Fibroblast of lung (primary cell): ENCODE measurements at regions not wholly inside any gene's neighbourhood (a gene's known extent, or its start where the extent isn't known, plus 50 kb on each side); places are given as distances from the start of the nearest gene placed in this dataset.

Experiments used
- DNase-seq, 2 donors: peaks; one replicate each; pipeline versions ENCODE4 v3.0.0 to v3.0.0-alpha.2; 2010; ENCODE audit warnings: low read depth in 2 of 2
- H2AFZ ChIP-seq: 2 replicates; pipeline ENCODE4 v1.5.1; 2012; ENCODE audit warnings: low read length, control low read depth, inconsistent platforms
- H3K27ac ChIP-seq: 2 replicates; pipeline ENCODE4 v1.5.1; 2011; ENCODE audit warnings: low read length, control low read depth; ENCODE audit not compliant: insufficient read depth
- H3K27me3 ChIP-seq: 2 replicates; pipeline ENCODE4 v1.5.1; 2011; ENCODE audit warnings: mild to moderate bottlenecking, low read length; ENCODE audit not compliant: control insufficient read depth, insufficient read depth
- H3K36me3 ChIP-seq: 2 replicates; pipeline ENCODE4 v1.5.1; 2011; ENCODE audit warnings: low read length; ENCODE audit not compliant: control insufficient read depth, insufficient read depth
- H3K4me1 ChIP-seq: 2 replicates; pipeline ENCODE4 v1.5.1; 2011; ENCODE audit warnings: low read length; ENCODE audit not compliant: control insufficient read depth, insufficient read depth; ENCODE audit errors: extremely low read depth
- H3K4me2 ChIP-seq: 2 replicates; pipeline ENCODE4 v1.5.1; 2011; ENCODE audit warnings: low read length, control low read depth; ENCODE audit not compliant: insufficient read depth; ENCODE audit errors: extremely low read depth
- H3K4me3 ChIP-seq, 4 experiments: fragments of 200-600 bp in 1 of 4; sonication (generic) in 1 of 4; replicated peaks in 1 of 4; 2 replicates each; pipeline ENCODE4 v1.5.1; 2011 to 2016; ENCODE audit warnings: low read length in 4 of 4, low read depth in 3 of 4, mild to moderate bottlenecking in 3 of 4, control low read depth in 2 of 4, inconsistent platforms in 1 of 4, mixed read lengths in 1 of 4; ENCODE audit not compliant: insufficient read depth in 1 of 4; ENCODE audit errors: control extremely low read depth in 1 of 4
- H3K79me2 ChIP-seq: 2 replicates; pipeline ENCODE4 v1.5.1; 2012; ENCODE audit warnings: mild to moderate bottlenecking, low read length, inconsistent platforms; ENCODE audit not compliant: control insufficient read depth, insufficient read depth
- H3K9ac ChIP-seq: 2 replicates; pipeline ENCODE4 v1.5.1; 2011; ENCODE audit warnings: mild to moderate bottlenecking, low read length, control low read depth; ENCODE audit not compliant: insufficient read depth
- H3K9me3 ChIP-seq: 2 replicates; pipeline ENCODE4 v1.5.1; 2012; ENCODE audit warnings: low read depth, low read length; ENCODE audit not compliant: control insufficient read depth, insufficient read depth
- H4K20me1 ChIP-seq: 2 replicates; pipeline ENCODE4 v1.5.1; 2011; ENCODE audit warnings: low read length; ENCODE audit not compliant: control insufficient read depth, insufficient read depth; ENCODE audit errors: extremely low read depth
- CTCF ChIP-seq, 2 donors: IDR thresholded peaks in 1 of 2; conservative IDR thresholded peaks in 1 of 2; 1 replicate in 1 of 2; 2 replicates in 1 of 2; pipeline ENCODE4 v1.5.1; 2011 to 2012; ENCODE audit warnings: low read length in 2 of 2, control low read depth in 1 of 2, inconsistent platforms in 1 of 2, low read depth in 1 of 2, mild to moderate bottlenecking in 1 of 2
- EZH2 ChIP-seq: IDR thresholded peaks from 2 replicates; pipeline ENCODE4 v1.5.1; 2012; ENCODE audit warnings: low read length, control low read depth, mild to moderate bottlenecking; ENCODE audit errors: missing control alignments

- no peak overlapping the region for H2AFZ ChIP-seq
- H3K79me2 ChIP-seq: no peaks in the 10 kb centered on the region
- no peaks in the 10 kb centered on the region for H3K9me3 ChIP-seq
- DNase-seq: no peak
- no peak overlapping the region for H3K27ac ChIP-seq
- H3K4me1 ChIP-seq: no peaks in the 10 kb centered on the region
- no peaks in the 10 kb centered on the region for H3K36me3 ChIP-seq
- H4K20me1 ChIP-seq: no peaks in the 10 kb centered on the region
- no peak overlapping the region for H3K4me3 ChIP-seq
- no peak overlapping the region for H3K9ac ChIP-seq
- H3K27me3 ChIP-seq: no peaks in the 10 kb centered on the region
- TF ChIP-seq EZH2 (no peak), CTCF (conservative IDR thresholded peaks at IDR 0.05 in 1 of 2, IDR thresholded peaks at IDR 0.05 in 1 of 2; ENCODE audit: low read depth in 1 of 2, low read length in 2 of 2) (no peak)
- H3K4me2 ChIP-seq: no peak overlapping the region
Observed at GRCh38 chr14:71201840-71202239, 294.6 kb downstream of the PCNX1 start.

GRCh38 chr14:71202881-71203280 is 295.6 kb downstream of the PCNX1 start:
- H4K20me1 ChIP-seq: no peaks in the 10 kb centered on the region
- H3K4me3 ChIP-seq: no peak overlapping the region
- H2AFZ ChIP-seq: no peak overlapping the region
- no peaks in the 10 kb centered on the region for H3K9me3 ChIP-seq
- H3K27ac ChIP-seq: no peak overlapping the region
- no peak for TF ChIP-seq CTCF (conservative IDR thresholded peaks at IDR 0.05 in 1 of 2, IDR thresholded peaks at IDR 0.05 in 1 of 2; ENCODE audit: low read depth in 1 of 2, low read length in 2 of 2)
- no peak for TF ChIP-seq EZH2
- no peaks in the 10 kb centered on the region for H3K27me3 ChIP-seq
- no peak overlapping the region for H3K4me2 ChIP-seq
- H3K36me3 ChIP-seq: no peaks in the 10 kb centered on the region
- H3K79me2 ChIP-seq: no peaks in the 10 kb centered on the region
- peak in 1 of 2 donors; percentile 33 for DNase-seq
- no peaks in the 10 kb centered on the region for H3K4me1 ChIP-seq
- H3K9ac ChIP-seq: no peak overlapping the region

GRCh38 chr14:71203306-71203705 is 296.0 kb downstream of the PCNX1 start:
- no peaks in the 10 kb centered on the region for H3K36me3 ChIP-seq
- H3K27ac ChIP-seq: no peak overlapping the region

More at GRCh38 chr14:71203306-71203705, 296.0 kb downstream of the PCNX1 start:
- Histone ChIP-seq H3K4me2 (no peak overlapping the region), H3K27me3 (no peaks in the 10 kb centered on the region), H3K9me3 (no peaks in the 10 kb centered on the region), H3K4me3 (no peak overlapping the region), H2AFZ (no peak overlapping the region), H3K9ac (no peak overlapping the region), H3K79me2 (no peaks in the 10 kb centered on the region), H3K4me1 (no peaks in the 10 kb centered on the region), H4K20me1 (no peaks in the 10 kb centered on the region)
- peak in 1 of 2 donors; percentile 67 for DNase-seq
- TF ChIP-seq CTCF (conservative IDR thresholded peaks at IDR 0.05 in 1 of 2, IDR thresholded peaks at IDR 0.05 in 1 of 2; ENCODE audit: low read depth in 1 of 2, low read length in 2 of 2) (no peak), EZH2 (no peak)
